HG03520 (cell line): ENCODE measurements at regions not wholly inside any gene's neighbourhood (a gene's known extent, or its start where the extent isn't known, plus 50 kb on each side); places are given as distances from the start of the nearest gene placed in this dataset.

ENCODE experiments used
- ATAC-seq: cut with Tn5 transposase; IDR thresholded peaks from one replicate; pipeline ENCODE4 v1.9.1; 2021; ENCODE audit warnings: mild to moderate bottlenecking, moderate library complexity; ENCODE audit not compliant: unreplicated experiment

- ATAC-seq = no peak
These were observed 197.8 kb downstream of the ZNF648 start for GRCh38 chr1:181863736-181864135.

DNA sequence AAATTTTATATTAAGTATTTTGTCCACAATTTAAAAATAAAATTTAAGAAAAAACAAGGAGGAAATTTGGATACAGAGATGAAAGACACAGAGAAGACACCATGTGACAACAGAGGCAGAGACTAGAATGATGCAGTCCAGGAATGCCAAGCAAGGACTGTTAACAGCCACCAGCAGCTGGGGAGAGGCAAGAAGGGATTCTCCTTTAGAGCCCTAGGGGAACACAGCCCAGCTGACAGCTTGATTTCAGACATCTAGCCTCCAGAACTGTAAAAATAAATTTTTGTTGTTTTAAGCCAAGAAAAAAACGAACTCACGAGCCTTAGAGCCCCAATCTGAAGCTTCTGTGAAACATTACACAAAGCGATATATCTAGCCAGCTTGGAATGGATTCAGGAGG, 198.5 kb downstream of the ZNF648 start:
- ATAC-seq = no peak

DNA sequence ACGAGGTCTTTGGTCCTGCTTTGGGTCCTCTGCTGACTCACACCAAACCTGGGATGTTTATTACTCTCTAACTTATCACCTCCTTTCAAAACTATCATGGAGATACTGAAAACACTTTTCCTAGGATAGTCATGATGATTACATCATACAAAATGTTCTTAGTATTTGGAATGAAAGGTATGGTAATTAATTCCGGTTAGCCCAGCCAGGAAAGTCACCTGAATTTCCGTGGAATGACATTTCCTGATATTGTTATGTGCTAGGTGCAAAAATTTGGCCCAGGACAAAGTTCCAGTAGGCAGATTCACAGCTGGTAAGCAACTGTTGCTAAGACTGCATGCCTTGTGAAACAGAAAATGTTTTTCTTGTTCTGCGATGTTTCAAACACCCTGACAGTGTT, 203.4 kb downstream of the ZNF648 start:
- ATAC-seq = no peak
